ENCODE measurements at regions not wholly inside any gene's neighbourhood (a gene's known extent, or its start where the extent isn't known, plus 50 kb on each side); places are given as distances from the start of the nearest gene placed in this dataset.

DNA sequence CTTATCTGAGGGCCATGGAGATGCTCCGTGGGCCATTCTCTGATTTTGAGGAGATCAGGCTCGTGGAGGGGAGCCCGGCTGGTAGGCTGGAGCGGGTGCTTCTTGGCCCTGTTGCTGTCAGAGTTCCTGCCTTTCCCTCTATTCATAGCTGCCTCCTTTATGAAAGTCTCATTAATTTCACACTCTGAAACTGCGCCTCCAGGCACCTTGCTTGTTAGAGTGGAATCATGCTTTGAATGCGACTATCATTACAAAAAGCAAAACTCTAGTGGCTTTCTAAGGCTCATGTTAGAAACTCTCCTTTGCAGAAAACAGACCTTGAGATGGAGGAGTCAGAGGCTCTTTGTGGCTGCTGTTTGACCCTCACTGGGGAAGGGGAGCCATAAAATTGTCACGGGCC is 131.0 kb upstream of the SNTG2 start:
- H3K27me3 ChIP-seq (replicated peaks in 1 of 4; ENCODE audit: control insufficient read depth in 3 of 4, extremely low read depth in 1 of 4, insufficient read depth in 3 of 4, low read length in 3 of 4): no peaks in the 10 kb centered on the region; a peak in 1 of 7 replicates
- H2AFZ ChIP-seq (ENCODE audit: low read length): no peak overlapping the region; the same call in 1 of the 2 replicates
- H3K23ac ChIP-seq (ENCODE audit: insufficient read length): no peak overlapping the region
- no peak overlapping the region for H4K8ac ChIP-seq (ENCODE audit: extremely low read depth, insufficient read depth, low read length)
- ChIA-PET POLR2A (ENCODE audit: partially characterized antibody) (no interaction called here), CTCF (ENCODE audit: partially characterized antibody) (no interaction called here)
- no peak overlapping the region for H4K91ac ChIP-seq (replicated peaks; ENCODE audit: insufficient read length, low read length)
- H3K4ac ChIP-seq (replicated peaks; ENCODE audit: insufficient read length, low read depth, low read length): no peak overlapping the region
- no peaks in the 10 kb centered on the region for H3K4me1 ChIP-seq (replicated peaks in 1 of 4; ENCODE audit: control insufficient read depth in 3 of 4, insufficient read depth in 4 of 4, low read length in 3 of 4)
- no peak overlapping the region for H4K5ac ChIP-seq (ENCODE audit: insufficient read length, low read depth, low read length)
- H2AK5ac ChIP-seq (ENCODE audit: low read depth, low read length): no peak overlapping the region
- no peak for DNase-seq (ENCODE audit: low read depth in 1 of 2, low spot score in 2 of 2)
- H3K56ac ChIP-seq (replicated peaks; ENCODE audit: insufficient read length, low read depth, low read length): no peak overlapping the region
- H3K14ac ChIP-seq (ENCODE audit: insufficient read length): no peak overlapping the region
- H2BK15ac ChIP-seq (ENCODE audit: low read length): no peak overlapping the region
- no peaks in the 10 kb centered on the region; a peak in 1 of 8 replicates for H3K36me3 ChIP-seq (ENCODE audit: control insufficient read depth in 2 of 4, insufficient read depth in 4 of 4, low read length in 3 of 4)
- no peaks in the 10 kb centered on the region for H3K79me1 ChIP-seq (ENCODE audit: low read depth, low read length)
- H3K23me2 ChIP-seq (ENCODE audit: low read depth, low read length): no peaks in the 10 kb centered on the region
- H3K9me3 ChIP-seq (ENCODE audit: insufficient read depth in 2 of 2, low read depth in 1 of 2, low read length in 1 of 2): no peaks in the 10 kb centered on the region
- H3K4me3 ChIP-seq (ENCODE audit: extremely low read depth in 1 of 4, insufficient read depth in 2 of 4, low read depth in 3 of 4, low read length in 4 of 4): no peak overlapping the region
- no peak overlapping the region for H2BK120ac ChIP-seq (replicated peaks; ENCODE audit: low read depth, low read length)
- H3K79me2 ChIP-seq (ENCODE audit: control insufficient read depth in 1 of 2, insufficient read depth in 2 of 2, low read length in 2 of 2): no peaks in the 10 kb centered on the region
- no peak for FAIRE-seq
- no peak overlapping the region for H2BK20ac ChIP-seq (ENCODE audit: low read length)
- no peak overlapping the region for H3K9ac ChIP-seq (replicated peaks in 1 of 4; ENCODE audit: extremely low read depth in 1 of 4, low read depth in 3 of 4, low read length in 3 of 4)
- H2BK12ac ChIP-seq (ENCODE audit: low read depth, low read length): no peak overlapping the region
- TF ChIP-seq EGR1 (IDR thresholded peaks at IDR 0.05; ENCODE audit: borderline replicate concordance, low read depth, low read length) (no peak), RNF2 (IDR thresholded peaks at IDR 0.05; ENCODE audit: borderline replicate concordance, low read depth, low read length, missing control alignments, poor library complexity, severe bottlenecking) (no peak), SIRT6 (IDR thresholded peaks at IDR 0.05; ENCODE audit: low read length) (no peak), HDAC6 (IDR thresholded peaks at IDR 0.05; ENCODE audit: low read depth, low read length) (no peak), TCF12 (IDR thresholded peaks at IDR 0.05; ENCODE audit: low read depth, low read length) (no peak)
- TF ChIP-seq, protein P1, sequence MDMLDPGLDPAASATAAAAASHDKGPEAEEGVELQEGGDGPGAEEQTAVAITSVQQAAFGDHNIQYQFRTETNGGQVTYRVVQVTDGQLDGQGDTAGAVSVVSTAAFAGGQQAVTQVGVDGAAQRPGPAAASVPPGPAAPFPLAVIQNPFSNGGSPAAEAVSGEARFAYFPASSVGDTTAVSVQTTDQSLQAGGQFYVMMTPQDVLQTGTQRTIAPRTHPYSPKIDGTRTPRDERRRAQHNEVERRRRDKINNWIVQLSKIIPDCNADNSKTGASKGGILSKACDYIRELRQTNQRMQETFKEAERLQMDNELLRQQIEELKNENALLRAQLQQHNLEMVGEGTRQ (IDR thresholded peaks at IDR 0.05; ENCODE audit: low read length): no peak
- H2BK5ac ChIP-seq (ENCODE audit: low read depth, low read length): no peak overlapping the region
- WGBS, 2 experiments (ENCODE audit: extremely low coverage in 1 of 2, insufficient coverage in 1 of 2, insufficient read length in 1 of 2, insufficient replicate concordance in 2 of 2, low coverage in 1 of 2, low lambda C conversion rate in 2 of 2, missing lambda C conversion rate in 1 of 2): 91% methylated on average over 7 of the region's 7 CpGs; no CpG with 5 or more reads in 1 of the 2 experiments
- H4K20me1 ChIP-seq (replicated peaks in 1 of 2; ENCODE audit: control insufficient read depth in 1 of 2, insufficient read depth in 2 of 2, low read length in 2 of 2): peaks cover 0 to 3% of the 10 kb centered on the region in 2 experiments
- no peak overlapping the region for H3K27ac ChIP-seq (ENCODE audit: low read depth, low read length)
- no peak overlapping the region for H3K4me2 ChIP-seq (ENCODE audit: insufficient read depth in 1 of 2, low read depth in 2 of 2, low read length in 2 of 2)
- H3K18ac ChIP-seq (ENCODE audit: extremely low read depth, low read length): no peak overlapping the region
